Endothelial cell of umbilical vein (primary cell): ENCODE measurements at regions not wholly inside any gene's neighbourhood (a gene's known extent, or its start where the extent isn't known, plus 50 kb on each side); places are given as distances from the start of the nearest gene placed in this dataset.

Experiments
- BruUV-seq: library from RNA; stranded (reverse); fragments of 400-500 nt; replicated peaks from 2 replicates; lab custom pipeline; 2021; lab: Mats Ljungman, UMichigan
- CTCF ChIA-PET: fragments of 300-600, 350-600 bp; sonication (Branson Sonifier 250); formaldehyde crosslinking; loops from one replicate; lab custom pipeline; 2021; ENCODE audit warnings: antibody characterized with exemption, inconsistent platforms; lab: Charles Lee
- POLR2A ChIA-PET: fragments of 300-600, 350-600 bp; sonication (Branson Sonifier 250); formaldehyde crosslinking; loops from one replicate; lab custom pipeline; 2021; ENCODE audit warnings: antibody characterized with exemption, inconsistent platforms; lab: Charles Lee
- DNase-seq: peaks from one replicate; pipeline ENCODE4 v3.0.0-alpha.2; 2011; ENCODE audit warnings: low read depth, low spot score
- FAIRE-seq: peaks from 2 replicates; lab custom pipeline; 2011; peaks lifted over from hg19 to GRCh38; lab: Jason Lieb, UNC
- H2AFZ ChIP-seq: 2 replicates; pipeline ENCODE4 v1.6.0; 2012; ENCODE audit warnings: low read depth, low read length, control low read depth, inconsistent platforms
- H3K27ac ChIP-seq: 2 replicates; pipeline ENCODE4 v1.5.1; 2011; ENCODE audit warnings: low read depth, mild to moderate bottlenecking, control low read depth, low read length, moderate library complexity; ENCODE audit not compliant: insufficient read depth
- H3K27me3 ChIP-seq, 2 experiments: 2 replicates each; pipeline versions ENCODE4 v1.6.0 to v1.6.1; 2011; ENCODE audit warnings: low read length in 2 of 2, mixed read lengths in 1 of 2; ENCODE audit not compliant: control insufficient read depth in 2 of 2, insufficient read depth in 2 of 2
- H3K36me3 ChIP-seq, 2 experiments: 2 replicates in 1 of 2; 3 replicates in 1 of 2; pipeline ENCODE4 v1.5.1; 2011; ENCODE audit warnings: low read length in 2 of 2, mild to moderate bottlenecking in 1 of 2, moderate library complexity in 1 of 2; ENCODE audit not compliant: control insufficient read depth in 2 of 2, insufficient read depth in 2 of 2; ENCODE audit errors: extremely low read depth in 1 of 2
- H3K4me1 ChIP-seq: 3 replicates; pipeline ENCODE4 v1.5.1; 2011; ENCODE audit warnings: mild to moderate bottlenecking, low read length; ENCODE audit not compliant: control insufficient read depth, insufficient read depth; ENCODE audit errors: extremely low read depth
- H3K4me2 ChIP-seq: 2 replicates; pipeline ENCODE4 v1.6.1; 2011; ENCODE audit warnings: low read length, control low read depth, mixed read lengths; ENCODE audit not compliant: insufficient read depth
- H3K4me3 ChIP-seq, 3 experiments: fragments of 200-600 bp in 1 of 3; sonication (generic), shearing (Covaris generic) in 1 of 3; replicated peaks in 1 of 3; 2 replicates each; pipeline ENCODE4 v1.5.1; 2011 to 2016; ENCODE audit warnings: control low read depth in 3 of 3, low read length in 3 of 3, mild to moderate bottlenecking in 2 of 3, inconsistent platforms in 1 of 3, low read depth in 1 of 3, moderate library complexity in 1 of 3; ENCODE audit not compliant: insufficient read depth in 1 of 3
- H3K79me2 ChIP-seq: 2 replicates; pipeline ENCODE4 v1.6.0; 2012; ENCODE audit warnings: low read length, inconsistent platforms; ENCODE audit not compliant: control insufficient read depth, insufficient read depth
- H3K9ac ChIP-seq: replicated peaks from 2 replicates; pipeline ENCODE3; 2011; ENCODE audit warnings: low read length, control low read depth; ENCODE audit not compliant: insufficient read depth; ENCODE audit errors: extremely low read depth
- H3K9me1 ChIP-seq: replicated peaks from 3 replicates; pipeline ENCODE4 v1.6.0; 2011; ENCODE audit warnings: mild to moderate bottlenecking, low read length; ENCODE audit not compliant: control insufficient read depth, insufficient read depth; ENCODE audit errors: extremely low read depth
- H3K9me3 ChIP-seq: replicated peaks from 2 replicates; pipeline ENCODE4 v1.5.1; 2012; ENCODE audit warnings: low read length, inconsistent platforms; ENCODE audit not compliant: control insufficient read depth, insufficient read depth
- H4K20me1 ChIP-seq: replicated peaks from 2 replicates; pipeline ENCODE3; 2011; ENCODE audit warnings: mild to moderate bottlenecking, low read length; ENCODE audit not compliant: control insufficient read depth, insufficient read depth; ENCODE audit errors: extremely low read depth
- EZH2 ChIP-seq: IDR thresholded peaks from 2 replicates; pipeline ENCODE4 v1.6.1; 2012; ENCODE audit warnings: borderline replicate concordance, low read depth, mild to moderate bottlenecking, moderate library complexity, low read length, inconsistent platforms; ENCODE audit not compliant: severe bottlenecking
- FOS ChIP-seq: IDR thresholded peaks from 2 replicates; pipeline ENCODE4 v1.6.1; 2011; ENCODE audit warnings: mild to moderate bottlenecking, low read length, moderate library complexity, borderline replicate concordance; ENCODE audit not compliant: insufficient read depth
- GATA2 ChIP-seq: IDR thresholded peaks from 2 replicates; pipeline ENCODE4 v1.7.0; 2011; ENCODE audit warnings: low read depth, mild to moderate bottlenecking, moderate library complexity, mixed read lengths, low read length; ENCODE audit not compliant: insufficient read length, insufficient read depth
- JUN ChIP-seq: IDR thresholded peaks from 2 replicates; pipeline ENCODE4 v1.6.1; 2011; ENCODE audit warnings: borderline replicate concordance, low read depth; ENCODE audit not compliant: insufficient read length, insufficient read depth
- MAX ChIP-seq: IDR thresholded peaks from 2 replicates; pipeline ENCODE4 v1.6.1; 2011; ENCODE audit not compliant: insufficient read depth, insufficient read length
- MYC ChIP-seq: IDR thresholded peaks from one replicate; pipeline ENCODE4 v1.6.1; 2011; ENCODE audit warnings: mild to moderate bottlenecking, low read depth, low read length
- POLR2A ChIP-seq: IDR thresholded peaks from 2 replicates; pipeline ENCODE4 v1.6.1; 2012; ENCODE audit warnings: low read depth, mild to moderate bottlenecking, control low read depth, low read length
- POLR2AphosphoS5 ChIP-seq: IDR thresholded peaks from 2 replicates; pipeline ENCODE4 v1.6.1; 2012; ENCODE audit warnings: low read depth, mild to moderate bottlenecking, control low read depth, low read length, moderate library complexity; ENCODE audit not compliant: insufficient read depth
- dilution Hi-C: fragments of 300-500 bp; cut with MboI; formaldehyde crosslinking; loops from one replicate; pipeline ENCODE4 v1.15.0; 2019; ENCODE audit warnings: low sequenced_read_pairs; ENCODE audit not compliant: extremely low pct_ligation_motif_present
- intact Hi-C: fragments of 100-400 bp; cut with micrococcal nuclease; formaldehyde crosslinking; loops from one replicate; pipeline ENCODE4 v1.10.0; 2022
- TF ChIP-seq, protein P1 (sequence below), 2 donors: IDR thresholded peaks; 1 replicate in 1 of 2; 2 replicates in 1 of 2; pipeline ENCODE4 v1.5.1; 2011; ENCODE audit warnings: low read length in 2 of 2, mild to moderate bottlenecking in 2 of 2, moderate library complexity in 2 of 2, control low read depth in 1 of 2, inconsistent platforms in 1 of 2, low read depth in 1 of 2; ENCODE audit not compliant: insufficient read depth in 1 of 2; ENCODE audit errors: extremely low read depth in 1 of 2

DNA sequence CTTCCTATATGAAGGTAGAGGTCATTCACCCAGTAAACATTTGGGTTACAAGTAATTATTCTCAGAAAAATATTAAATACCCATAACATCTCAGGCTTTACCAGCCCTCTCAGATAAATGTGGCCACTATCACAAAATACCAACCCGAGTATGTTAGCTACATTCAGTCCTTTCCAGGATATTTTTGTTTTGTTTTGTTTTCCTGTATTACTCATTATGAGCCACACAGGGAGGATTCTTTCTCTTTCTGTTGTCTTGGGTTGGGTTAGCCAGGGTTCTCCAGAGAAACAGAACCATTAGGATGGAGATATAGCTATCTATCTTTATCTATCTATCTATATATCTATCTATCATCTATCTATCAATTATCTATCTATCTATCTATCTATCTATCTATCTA lies 947.6 kb upstream of the MDGA2 start:
- POLR2A ChIA-PET: no interaction called here
- no peak for TF ChIP-seq POLR2AphosphoS5
- TF ChIP-seq MYC: no peak
- no peak for TF ChIP-seq MAX
- no peak for TF ChIP-seq JUN
- TF ChIP-seq, protein P1, sequence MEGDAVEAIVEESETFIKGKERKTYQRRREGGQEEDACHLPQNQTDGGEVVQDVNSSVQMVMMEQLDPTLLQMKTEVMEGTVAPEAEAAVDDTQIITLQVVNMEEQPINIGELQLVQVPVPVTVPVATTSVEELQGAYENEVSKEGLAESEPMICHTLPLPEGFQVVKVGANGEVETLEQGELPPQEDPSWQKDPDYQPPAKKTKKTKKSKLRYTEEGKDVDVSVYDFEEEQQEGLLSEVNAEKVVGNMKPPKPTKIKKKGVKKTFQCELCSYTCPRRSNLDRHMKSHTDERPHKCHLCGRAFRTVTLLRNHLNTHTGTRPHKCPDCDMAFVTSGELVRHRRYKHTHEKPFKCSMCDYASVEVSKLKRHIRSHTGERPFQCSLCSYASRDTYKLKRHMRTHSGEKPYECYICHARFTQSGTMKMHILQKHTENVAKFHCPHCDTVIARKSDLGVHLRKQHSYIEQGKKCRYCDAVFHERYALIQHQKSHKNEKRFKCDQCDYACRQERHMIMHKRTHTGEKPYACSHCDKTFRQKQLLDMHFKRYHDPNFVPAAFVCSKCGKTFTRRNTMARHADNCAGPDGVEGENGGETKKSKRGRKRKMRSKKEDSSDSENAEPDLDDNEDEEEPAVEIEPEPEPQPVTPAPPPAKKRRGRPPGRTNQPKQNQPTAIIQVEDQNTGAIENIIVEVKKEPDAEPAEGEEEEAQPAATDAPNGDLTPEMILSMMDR (IDR thresholded peaks at IDR 0.05; ENCODE audit: extremely low read depth in 1 of 2, insufficient read depth in 1 of 2, low read depth in 1 of 2, low read length in 2 of 2): no peak
- TF ChIP-seq POLR2A: no peak
- TF ChIP-seq EZH2: no peak
- no peak for TF ChIP-seq GATA2
- no peak for TF ChIP-seq FOS
- DNase-seq: no peak
- no peaks in the 10 kb centered on the region for H3K9me3 ChIP-seq
- H4K20me1 ChIP-seq: no peaks in the 10 kb centered on the region
- no peaks in the 10 kb centered on the region for H3K4me1 ChIP-seq
- no peak overlapping the region for H3K9ac ChIP-seq
- no peaks in the 10 kb centered on the region for H3K36me3 ChIP-seq
- H3K4me2 ChIP-seq: no peak overlapping the region
- FAIRE-seq: no peak
- no peak overlapping the region for H3K27ac ChIP-seq
- CTCF ChIA-PET: no interaction called here
- no peak overlapping the region for H2AFZ ChIP-seq
- H3K79me2 ChIP-seq: no peaks in the 10 kb centered on the region
- no peak overlapping the region for H3K4me3 ChIP-seq
- no peaks in the 10 kb centered on the region for H3K9me1 ChIP-seq
- dilution Hi-C loops: no loop called here
- intact Hi-C loops: no loop called here
- H3K27me3 ChIP-seq: no peaks in the 10 kb centered on the region
- BruUV-seq: no TSS peak
